Cardiac septum (tissue), 1 donor: ENCODE measurements at regions not wholly inside any gene's neighbourhood (a gene's known extent, or its start where the extent isn't known, plus 50 kb on each side); places are given as distances from the start of the nearest gene placed in this dataset.

Experiments
- DNase-seq: peaks from one replicate; pipeline ENCODE4 v3.0.0-alpha.2; 2020; ENCODE audit warnings: low spot score
- intact Hi-C: fragments of 100-400 bp; cut with DNase I; formaldehyde crosslinking; loops from one replicate; pipeline ENCODE4 v1.14.0; 2022
- donor health status: DM: no; HTN: no; CAD: no.

- no peak for DNase-seq
- intact Hi-C loops = no loop called here
Measured at GRCh38 chr5:29367176-29367833, 1826.2 kb upstream of the CDH6 start.

GRCh38 chr5:29351170-29351569, 1842.3 kb upstream of the CDH6 start:
- intact Hi-C loops = no loop called here

GRCh38 chr5:29337030-29337429, 1856.5 kb upstream of the CDH6 start:
- intact Hi-C loops = no loop called here
- DNase-seq = no peak

More at GRCh38 chr5:29351170-29351569, 1842.3 kb upstream of the CDH6 start:
- DNase-seq = no peak

DNA sequence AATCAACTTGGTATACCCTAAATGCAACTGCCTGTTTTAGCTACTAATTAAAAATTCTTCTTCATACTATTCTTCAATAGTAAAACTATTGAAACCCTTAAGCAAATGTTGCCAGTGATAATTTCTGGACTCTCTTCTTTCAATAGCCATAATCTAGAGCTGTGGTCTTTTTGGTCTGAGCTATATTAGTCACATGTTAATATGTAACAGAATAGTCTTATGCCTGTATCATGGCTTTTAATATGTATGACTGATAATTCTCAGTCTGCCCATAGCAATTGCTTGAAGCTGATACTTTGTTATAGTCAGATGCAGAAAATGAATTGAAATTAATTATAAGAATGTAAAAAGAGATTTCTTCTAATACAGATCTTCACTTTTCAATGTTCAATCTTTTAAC, 1871.9 kb upstream of the CDH6 start:
- no peak for DNase-seq
- intact Hi-C loops = no loop called here

GRCh38 chr5:29309359-29309758, 1884.1 kb upstream of the CDH6 start:
- intact Hi-C loops = no loop called here
- no peak for DNase-seq

DNA sequence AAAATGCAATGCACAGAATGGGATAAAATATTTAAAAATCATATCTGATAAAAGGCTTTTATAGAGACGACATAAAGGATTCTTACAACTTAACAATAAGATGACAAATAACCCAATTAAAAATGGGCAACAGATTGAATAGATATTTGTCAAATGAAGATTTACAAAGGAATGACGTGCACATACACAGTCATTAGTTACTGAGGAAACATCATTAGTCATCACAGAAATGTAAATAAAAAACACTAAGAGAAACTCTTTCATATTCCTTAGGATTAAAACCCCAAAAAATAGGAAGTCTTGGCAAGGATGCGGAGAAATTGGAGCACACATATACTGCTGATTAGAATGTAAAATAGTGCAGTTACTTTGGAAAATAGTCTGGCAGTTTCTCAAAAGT, 1886.0 kb upstream of the CDH6 start:
- intact Hi-C loops = no loop called here
- DNase-seq = no peak

- intact Hi-C loops = no loop called here
- DNase-seq = no peak
Measured at GRCh38 chr5:29304545-29304944, 1888.9 kb upstream of the CDH6 start.

- intact Hi-C loops = no loop called here
- DNase-seq = no peak
Measured at GRCh38 chr5:29296548-29296947, 1896.9 kb upstream of the CDH6 start.

- no peak for DNase-seq
- intact Hi-C loops = no loop called here
Measured at GRCh38 chr5:29277642-29278041, 1915.8 kb upstream of the CDH6 start.

- intact Hi-C loops = no loop called here
- no peak for DNase-seq
Measured at GRCh38 chr5:29276371-29276770, 1917.1 kb upstream of the CDH6 start.

DNA sequence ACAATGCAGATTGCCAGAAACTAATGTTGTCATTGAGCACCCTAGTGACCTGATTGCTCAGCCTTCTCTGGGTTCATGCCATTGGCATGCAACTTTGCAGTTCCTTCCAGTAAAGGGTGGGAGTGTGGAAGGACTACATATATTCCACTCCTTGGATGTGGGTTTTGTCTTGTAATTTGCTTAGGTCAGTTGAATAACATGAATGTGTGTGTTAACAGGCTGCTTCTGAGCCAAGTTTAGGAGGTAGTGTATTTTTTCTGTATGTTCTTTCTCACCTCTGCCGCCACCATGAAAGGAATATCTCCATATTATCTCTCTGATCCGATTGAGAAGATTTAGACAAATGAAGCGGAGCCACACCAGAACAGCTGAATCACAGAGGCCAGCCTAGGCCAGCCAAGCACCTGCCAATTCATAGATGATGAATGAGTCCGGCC, 1929.6 kb upstream of the CDH6 start:
- intact Hi-C loops = no loop called here
- DNase-seq = no peak

GRCh38 chr5:29262339-29263123, 1931.0 kb upstream of the CDH6 start:
- intact Hi-C loops = no loop called here
- DNase-seq = no peak

- intact Hi-C loops = no loop called here
- DNase-seq = no peak
Measured at GRCh38 chr5:29261213-29261612, 1932.3 kb upstream of the CDH6 start.

- no peak for DNase-seq
- intact Hi-C loops = no loop called here
Measured at GRCh38 chr5:29252390-29252789, 1941.1 kb upstream of the CDH6 start.

GRCh38 chr5:29247346-29248028, 1946.0 kb upstream of the CDH6 start:
- no peak for DNase-seq
- intact Hi-C loops = no loop called here

- intact Hi-C loops = no loop called here
- no peak for DNase-seq
Measured at GRCh38 chr5:29240379-29240778, 1953.1 kb upstream of the CDH6 start.

GRCh38 chr5:29239606-29240005, 1953.9 kb upstream of the CDH6 start:
- no peak for DNase-seq
- intact Hi-C loops = no loop called here

DNA sequence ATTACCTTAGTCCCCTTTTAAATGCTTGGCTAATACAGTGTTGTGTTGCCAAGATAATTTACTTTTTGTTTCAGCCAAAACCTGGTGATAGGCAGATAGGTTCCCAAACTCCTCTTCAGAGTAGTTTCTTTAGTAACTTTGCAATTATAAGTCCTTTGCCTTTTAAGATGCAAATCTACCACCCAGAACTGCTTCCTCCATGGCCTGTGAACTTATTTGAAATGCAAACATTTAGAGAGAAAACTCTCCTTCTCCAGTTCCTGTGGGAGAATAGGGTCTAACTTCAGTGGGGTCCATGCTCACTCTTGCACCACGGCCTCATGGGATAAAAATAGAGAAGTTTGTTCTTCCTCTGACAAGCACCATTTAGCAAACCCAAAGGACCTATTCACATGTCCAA, 1955.4 kb upstream of the CDH6 start:
- DNase-seq = no peak
- intact Hi-C loops = no loop called here

- intact Hi-C loops = no loop called here
- no peak for DNase-seq
Measured at GRCh38 chr5:29231154-29231553, 1962.3 kb upstream of the CDH6 start.

- DNase-seq = no peak
- intact Hi-C loops = no loop called here
Measured at GRCh38 chr5:29230591-29230990, 1962.9 kb upstream of the CDH6 start.

DNA sequence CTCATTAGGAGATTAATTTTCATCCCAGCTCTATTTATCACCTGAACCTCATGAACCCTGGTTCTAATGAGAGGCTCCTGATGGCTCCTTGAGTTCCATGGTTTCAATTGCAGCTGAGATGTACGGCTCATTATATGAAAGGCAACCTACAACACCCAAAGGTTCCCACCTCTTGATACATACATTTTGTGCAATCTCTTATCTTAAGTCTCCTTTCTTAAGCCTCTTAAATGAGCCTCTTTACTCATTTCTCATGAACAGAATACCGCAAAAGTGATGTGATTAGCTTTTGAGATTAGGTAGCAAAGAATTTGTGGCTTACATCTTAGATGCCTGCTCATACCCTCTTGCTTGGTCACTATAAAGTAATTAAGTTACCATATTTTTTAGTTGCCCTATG, 1964.0 kb upstream of the CDH6 start:
- intact Hi-C loops = no loop called here

More for the DNA sequence above, 1964.0 kb upstream of the CDH6 start:
- DNase-seq = no peak
